ENCODE measurements at regions not wholly inside any gene's neighbourhood (a gene's known extent, or its start where the extent isn't known, plus 50 kb on each side); places are given as distances from the start of the nearest gene placed in this dataset.

GRCh38 chr6:134425513-134425912, 107.6 kb upstream of the SGK1 start:
- peak overlapping the region; percentile 21 for H3K27ac ChIP-seq
- TF ChIP-seq, protein P1, sequence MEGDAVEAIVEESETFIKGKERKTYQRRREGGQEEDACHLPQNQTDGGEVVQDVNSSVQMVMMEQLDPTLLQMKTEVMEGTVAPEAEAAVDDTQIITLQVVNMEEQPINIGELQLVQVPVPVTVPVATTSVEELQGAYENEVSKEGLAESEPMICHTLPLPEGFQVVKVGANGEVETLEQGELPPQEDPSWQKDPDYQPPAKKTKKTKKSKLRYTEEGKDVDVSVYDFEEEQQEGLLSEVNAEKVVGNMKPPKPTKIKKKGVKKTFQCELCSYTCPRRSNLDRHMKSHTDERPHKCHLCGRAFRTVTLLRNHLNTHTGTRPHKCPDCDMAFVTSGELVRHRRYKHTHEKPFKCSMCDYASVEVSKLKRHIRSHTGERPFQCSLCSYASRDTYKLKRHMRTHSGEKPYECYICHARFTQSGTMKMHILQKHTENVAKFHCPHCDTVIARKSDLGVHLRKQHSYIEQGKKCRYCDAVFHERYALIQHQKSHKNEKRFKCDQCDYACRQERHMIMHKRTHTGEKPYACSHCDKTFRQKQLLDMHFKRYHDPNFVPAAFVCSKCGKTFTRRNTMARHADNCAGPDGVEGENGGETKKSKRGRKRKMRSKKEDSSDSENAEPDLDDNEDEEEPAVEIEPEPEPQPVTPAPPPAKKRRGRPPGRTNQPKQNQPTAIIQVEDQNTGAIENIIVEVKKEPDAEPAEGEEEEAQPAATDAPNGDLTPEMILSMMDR (IDR thresholded peaks at IDR 0.05) = no peak
- no peaks in the 10 kb centered on the region for H3K27me3 ChIP-seq (ENCODE audit: control insufficient read depth, insufficient read depth, low read length)
- no peak overlapping the region for H3K9ac ChIP-seq
- H3K4me1 ChIP-seq = peaks cover 8% of the 10 kb centered on the region
- H3K9me3 ChIP-seq (ENCODE audit: control insufficient read depth, low read length) = no peaks in the 10 kb centered on the region
- peak overlapping the region; percentile 50 for H2AFZ ChIP-seq
- H3K4me3 ChIP-seq (ENCODE audit: low read depth, low read length) = no peak overlapping the region
- H3K4me2 ChIP-seq (ENCODE audit: low read length) = no peak overlapping the region
- H3K36me3 ChIP-seq (ENCODE audit: control insufficient read depth, insufficient read depth, low read length) = no peaks in the 10 kb centered on the region
- H3K79me2 ChIP-seq = no peaks in the 10 kb centered on the region

DNA sequence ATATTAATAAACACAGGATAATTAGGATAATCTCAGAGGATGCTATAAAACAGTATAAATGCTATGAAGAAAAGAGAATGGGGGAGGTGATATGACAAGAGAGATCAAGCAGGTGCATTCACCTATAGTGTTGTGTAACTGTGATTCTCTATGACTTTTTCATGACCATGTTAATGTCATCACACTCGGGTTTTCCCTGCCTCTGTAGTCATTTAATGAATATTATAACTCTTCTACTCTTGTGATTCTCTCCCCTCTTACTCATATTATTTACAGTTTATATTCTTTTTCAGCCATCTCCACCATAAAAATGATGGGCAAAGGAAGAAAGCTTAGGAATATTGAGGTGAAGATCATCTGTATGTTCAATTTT, 106.9 kb upstream of the SGK1 start:
- Histone ChIP-seq H3K9me3 (ENCODE audit: control insufficient read depth, low read length) (no peaks in the 10 kb centered on the region), H2AFZ (peak overlapping the region; percentile 36), H3K9ac (no peak overlapping the region), H3K4me3 (ENCODE audit: low read depth, low read length) (no peak overlapping the region), H3K36me3 (ENCODE audit: control insufficient read depth, insufficient read depth, low read length) (no peaks in the 10 kb centered on the region), H3K27me3 (ENCODE audit: control insufficient read depth, insufficient read depth, low read length) (no peaks in the 10 kb centered on the region), H3K4me1 (peaks cover 8% of the 10 kb centered on the region), H3K27ac (no peak overlapping the region), H3K79me2 (no peaks in the 10 kb centered on the region), H3K4me2 (ENCODE audit: low read length) (no peak overlapping the region)
- TF ChIP-seq, protein P1 (IDR thresholded peaks at IDR 0.05) = no peak

DNA sequence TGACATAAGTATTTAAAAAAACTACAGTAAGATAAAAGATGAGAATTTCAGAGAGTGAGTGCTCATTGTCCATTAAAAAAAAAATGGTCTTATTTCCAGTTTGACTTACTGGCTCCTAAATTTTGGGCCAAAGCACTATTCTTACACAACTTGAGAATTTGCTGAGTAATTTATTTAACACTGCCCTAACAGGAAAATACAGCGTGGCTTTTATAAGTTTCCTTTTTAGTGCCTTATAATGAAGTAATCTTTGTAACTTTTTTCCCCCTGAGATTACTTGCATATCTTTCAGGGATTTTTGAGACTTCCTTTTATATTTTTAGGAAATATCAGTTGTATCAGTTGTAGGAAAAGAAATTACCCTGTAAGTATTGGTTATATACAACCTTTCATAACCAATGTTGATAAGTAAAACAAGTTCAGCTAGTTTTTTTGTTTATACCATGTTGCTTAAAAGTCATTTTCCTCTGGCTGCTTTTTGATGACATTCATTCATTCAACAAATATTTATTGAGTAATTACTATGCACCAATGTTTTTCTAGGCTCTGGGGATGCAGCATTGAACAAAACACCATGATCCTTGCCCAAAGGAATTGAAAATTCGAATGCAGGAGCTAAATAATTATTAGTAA, 106.4 kb upstream of the SGK1 start:
- H3K79me2 ChIP-seq = no peaks in the 10 kb centered on the region
- H3K27ac ChIP-seq = no peak overlapping the region
- TF ChIP-seq, protein P1 (IDR thresholded peaks at IDR 0.05) = no peak
- no peaks in the 10 kb centered on the region for H3K9me3 ChIP-seq (ENCODE audit: control insufficient read depth, low read length)
- peak overlapping the region; percentile 36 for H2AFZ ChIP-seq
- no peaks in the 10 kb centered on the region for H3K27me3 ChIP-seq (ENCODE audit: control insufficient read depth, insufficient read depth, low read length)
- H3K36me3 ChIP-seq (ENCODE audit: control insufficient read depth, insufficient read depth, low read length) = no peaks in the 10 kb centered on the region
- no peak overlapping the region for H3K4me3 ChIP-seq (ENCODE audit: low read depth, low read length)
- no peak overlapping the region for H3K4me2 ChIP-seq (ENCODE audit: low read length)
- H3K9ac ChIP-seq = no peak overlapping the region
- peaks cover 8% of the 10 kb centered on the region for H3K4me1 ChIP-seq

DNA sequence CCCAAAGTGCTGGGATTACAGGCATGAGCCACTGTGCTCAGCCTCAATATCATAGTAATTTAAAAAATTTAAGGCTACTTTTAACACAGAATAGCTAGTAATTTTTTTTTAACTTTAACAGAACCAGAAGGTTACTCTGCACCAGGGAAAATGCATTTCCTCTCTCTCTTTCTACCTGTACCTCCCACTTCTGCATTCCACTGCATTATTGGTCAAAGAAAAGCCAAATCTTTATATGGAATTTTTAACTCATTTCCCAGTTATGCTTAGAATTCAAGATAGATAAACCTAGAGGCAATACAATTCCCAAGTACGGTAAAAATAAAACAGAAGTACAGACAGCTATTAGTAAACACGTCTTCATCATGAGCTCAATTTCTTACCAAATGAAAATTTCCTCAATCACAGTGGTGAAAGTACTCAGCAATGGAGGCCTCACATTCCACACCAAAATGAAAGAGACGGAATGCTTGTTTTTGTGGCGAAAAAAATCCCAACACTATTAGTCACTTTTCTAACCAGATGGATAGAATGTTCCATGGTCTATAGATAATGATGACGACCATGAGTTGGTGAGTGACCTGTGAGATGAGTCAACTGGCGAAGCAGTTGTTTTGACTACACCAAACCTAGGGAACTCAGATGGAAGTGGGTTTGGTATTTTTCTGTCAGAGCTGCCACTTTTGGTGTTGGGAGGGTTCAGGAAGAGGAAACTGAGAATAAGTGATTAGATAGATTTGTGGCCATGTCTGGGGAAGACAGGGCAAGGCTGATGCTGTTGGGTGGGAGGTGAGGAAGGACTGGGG, 104.7 kb upstream of the SGK1 start:
- Histone ChIP-seq H3K9me3 (ENCODE audit: control insufficient read depth, low read length) (no peaks in the 10 kb centered on the region), H3K4me2 (ENCODE audit: low read length) (no peak overlapping the region), H3K36me3 (ENCODE audit: control insufficient read depth, insufficient read depth, low read length) (no peaks in the 10 kb centered on the region), H3K27ac (no peak overlapping the region), H3K4me1 (peaks cover 8% of the 10 kb centered on the region), H3K4me3 (ENCODE audit: low read depth, low read length) (no peak overlapping the region), H3K9ac (no peak overlapping the region), H3K79me2 (no peaks in the 10 kb centered on the region), H3K27me3 (ENCODE audit: control insufficient read depth, insufficient read depth, low read length) (no peaks in the 10 kb centered on the region), H2AFZ (no peak overlapping the region)
- TF ChIP-seq, protein P1 (IDR thresholded peaks at IDR 0.05) = no peak
